ENCODE measurements at regions not wholly inside any gene's neighbourhood (a gene's known extent, or its start where the extent isn't known, plus 50 kb on each side); places are given as distances from the start of the nearest gene placed in this dataset.

- H3K36me3 ChIP-seq = no peaks in the 10 kb centered on the region
- H3K4me1 ChIP-seq (ENCODE audit: control insufficient read depth in 1 of 2, low read depth in 2 of 2) = peaks cover 18 to 50% of the 10 kb centered on the region in 2 donors
- ATAC-seq (ENCODE audit: insufficient number of reproducible peaks, low FRiP score, low read depth) = no peak
- DNase-seq (ENCODE audit: low spot score) = no peak
- no peak overlapping the region for H3K4me3 ChIP-seq
- no peaks in the 10 kb centered on the region for H3K27me3 ChIP-seq (replicated peaks; ENCODE audit: insufficient read depth)
- no peak overlapping the region for H3K27ac ChIP-seq
- H3K9me3 ChIP-seq = no peaks in the 10 kb centered on the region
- no peak for TF ChIP-seq CTCF (IDR thresholded peaks at IDR 0.05)
Measured at GRCh38 chr2:8172661-8173060, 509.2 kb upstream of the ID2 start.

GRCh38 chr2:8174641-8175257 is 507.1 kb upstream of the ID2 start:
- H3K4me1 ChIP-seq (ENCODE audit: control insufficient read depth in 1 of 2, low read depth in 2 of 2) = peaks cover 6 to 36% of the 10 kb centered on the region in 2 donors
- no peaks in the 10 kb centered on the region for H3K36me3 ChIP-seq
- DNase-seq (ENCODE audit: low spot score) = no peak
- H3K27me3 ChIP-seq (replicated peaks; ENCODE audit: insufficient read depth) = no peaks in the 10 kb centered on the region
- TF ChIP-seq CTCF (IDR thresholded peaks at IDR 0.05) = no peak
- H3K27ac ChIP-seq = peak overlapping the region in 1 of 2 donors; percentile 43
- H3K4me3 ChIP-seq = no peak overlapping the region
- no peak for ATAC-seq (ENCODE audit: insufficient number of reproducible peaks, low FRiP score, low read depth)
- no peaks in the 10 kb centered on the region for H3K9me3 ChIP-seq

- Histone ChIP-seq H3K27ac (no peak overlapping the region), H3K27me3 (replicated peaks; ENCODE audit: insufficient read depth) (no peaks in the 10 kb centered on the region), H3K4me1 (ENCODE audit: control insufficient read depth in 1 of 2, low read depth in 2 of 2) (peaks cover 5 to 23% of the 10 kb centered on the region in 2 donors), H3K36me3 (no peaks in the 10 kb centered on the region), H3K4me3 (no peak overlapping the region), H3K9me3 (no peaks in the 10 kb centered on the region)
- ATAC-seq (ENCODE audit: insufficient number of reproducible peaks, low FRiP score, low read depth) = no peak
- no peak for DNase-seq (ENCODE audit: low spot score)
- TF ChIP-seq CTCF (IDR thresholded peaks at IDR 0.05) = no peak
Measured at GRCh38 chr2:8176887-8177286, 505.0 kb upstream of the ID2 start.

- ATAC-seq (ENCODE audit: insufficient number of reproducible peaks, low FRiP score, low read depth) = no peak
- H3K27ac ChIP-seq = no peak overlapping the region
- H3K36me3 ChIP-seq = no peaks in the 10 kb centered on the region
- no peaks in the 10 kb centered on the region for H3K27me3 ChIP-seq (replicated peaks; ENCODE audit: insufficient read depth)
- no peaks in the 10 kb centered on the region for H3K9me3 ChIP-seq
- DNase-seq (ENCODE audit: low spot score) = no peak
- no peak for TF ChIP-seq CTCF (IDR thresholded peaks at IDR 0.05)
- H3K4me1 ChIP-seq (ENCODE audit: control insufficient read depth in 1 of 2, low read depth in 2 of 2) = peaks cover 5 to 23% of the 10 kb centered on the region in 2 donors
- H3K4me3 ChIP-seq = no peak overlapping the region
Measured at GRCh38 chr2:8177566-8177965, 504.3 kb upstream of the ID2 start.

- Histone ChIP-seq H3K27ac (no peak overlapping the region), H3K4me3 (no peak overlapping the region), H3K9me3 (no peaks in the 10 kb centered on the region), H3K27me3 (replicated peaks; ENCODE audit: insufficient read depth) (no peaks in the 10 kb centered on the region), H3K4me1 (ENCODE audit: control insufficient read depth in 1 of 2, low read depth in 2 of 2) (peaks cover 5 to 15% of the 10 kb centered on the region in 2 donors), H3K36me3 (no peaks in the 10 kb centered on the region)
- no peak for TF ChIP-seq CTCF (IDR thresholded peaks at IDR 0.05)
- no peak for ATAC-seq (ENCODE audit: insufficient number of reproducible peaks, low FRiP score, low read depth)
- no peak for DNase-seq (ENCODE audit: low spot score)
Measured at GRCh38 chr2:8178911-8179310, 502.9 kb upstream of the ID2 start.

Data from thoracic aorta (tissue), 2 donors.